HUES6 (cell line): ENCODE measurements at regions not wholly inside any gene's neighbourhood (a gene's known extent, or its start where the extent isn't known, plus 50 kb on each side); places are given as distances from the start of the nearest gene placed in this dataset.

ENCODE experiments used
- H3K27ac ChIP-seq: 2 replicates; pipeline ENCODE4 v1.7.0; 2013; ENCODE audit warnings: low read depth, mild to moderate bottlenecking, low read length, inconsistent platforms
- H3K27me3 ChIP-seq: 2 replicates; pipeline ENCODE4 v1.6.1; 2013; ENCODE audit warnings: low read length; ENCODE audit not compliant: control insufficient read depth, insufficient read depth
- H3K36me3 ChIP-seq: 2 replicates; pipeline ENCODE4 v1.6.1; 2013; ENCODE audit warnings: low read length; ENCODE audit not compliant: control insufficient read depth, insufficient read depth
- H3K4me1 ChIP-seq: 2 replicates; pipeline ENCODE4 v1.6.1; 2013; ENCODE audit warnings: low read length; ENCODE audit not compliant: control insufficient read depth, insufficient read depth
- H3K4me3 ChIP-seq: 2 replicates; pipeline ENCODE4 v1.5.1; 2013; ENCODE audit warnings: low read depth, low read length
- H3K9ac ChIP-seq: one replicate; pipeline ENCODE4 v1.6.1; 2013; ENCODE audit warnings: mild to moderate bottlenecking, low read length
- H3K9me3 ChIP-seq: 2 replicates; pipeline ENCODE4 v1.6.1; 2013; ENCODE audit warnings: low read depth, low read length; ENCODE audit not compliant: control insufficient read depth, insufficient read depth

DNA sequence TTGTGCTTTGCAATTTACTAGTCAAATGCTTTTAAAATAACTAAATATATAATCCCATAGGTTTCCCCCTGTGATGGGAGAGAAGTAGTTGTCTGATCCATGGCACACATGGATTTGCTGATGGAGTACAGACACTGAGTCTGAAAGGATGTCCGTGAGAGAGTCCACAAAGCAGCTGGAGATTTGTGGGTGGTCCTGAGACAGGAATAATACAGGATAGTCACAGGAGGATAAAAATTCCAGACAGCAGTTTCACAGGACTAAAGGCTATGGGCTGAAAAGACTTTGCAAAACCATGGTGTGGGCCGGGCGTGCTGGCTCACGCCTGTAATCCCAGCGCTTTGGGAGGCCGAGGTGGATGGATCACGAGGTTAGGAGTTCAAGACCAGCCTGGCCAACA is 58.7 kb upstream of the ZFR start:
- Histone ChIP-seq H3K4me1 (peaks cover 46% of the 10 kb centered on the region), H3K36me3 (no peaks in the 10 kb centered on the region), H3K27me3 (peaks cover 66% of the 10 kb centered on the region)

DNA sequence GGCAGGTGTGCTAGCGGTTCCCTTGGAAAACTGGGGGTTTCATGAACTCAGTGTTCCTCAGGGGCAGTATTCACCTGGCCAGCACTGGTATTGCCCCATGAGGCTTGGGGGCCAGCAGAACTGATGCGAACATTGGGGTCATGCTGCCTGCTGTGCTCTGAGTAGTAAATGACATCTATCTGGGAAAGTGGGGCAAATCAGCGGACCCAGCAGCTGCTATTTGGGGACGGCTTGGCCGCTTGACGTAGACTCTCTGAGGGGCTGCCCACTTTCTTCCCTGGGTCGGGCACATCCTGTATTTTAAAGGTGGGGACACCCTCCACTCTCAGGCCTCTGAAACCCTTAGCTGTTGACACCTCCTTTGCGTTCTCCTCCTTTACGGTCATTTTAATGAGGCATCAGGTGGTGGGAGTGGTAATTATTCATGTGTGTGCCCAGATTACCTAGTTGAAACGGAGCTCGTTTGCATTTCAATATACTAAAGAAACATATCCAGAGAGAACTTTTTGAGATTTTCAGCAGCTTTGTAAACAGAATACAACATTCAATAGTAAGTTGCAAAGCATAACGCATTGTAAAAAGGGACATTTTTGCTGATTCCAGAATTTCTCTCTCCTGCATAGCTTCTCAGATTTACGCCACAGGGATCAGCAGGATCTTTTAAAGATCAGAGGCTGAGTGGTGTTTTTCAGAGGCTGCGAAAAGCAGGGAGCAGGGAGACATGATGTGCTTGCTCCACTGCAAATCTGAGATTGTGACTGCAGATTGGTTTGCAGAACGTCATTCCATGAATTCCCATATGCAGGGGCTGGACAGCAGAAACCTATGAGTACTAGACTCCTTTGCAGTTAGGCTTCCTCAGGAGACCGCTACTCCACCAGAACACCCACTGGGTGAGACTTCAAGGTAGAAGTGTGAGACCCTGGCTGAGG is 56.8 kb upstream of the ZFR start:
- Histone ChIP-seq H3K9me3 (no peaks in the 10 kb centered on the region), H3K4me3 (peak overlapping the region; percentile 39), H3K4me1 (peaks cover 34% of the 10 kb centered on the region), H3K36me3 (no peaks in the 10 kb centered on the region), H3K27ac (no peak overlapping the region), H3K9ac (no peak overlapping the region), H3K27me3 (peaks cover 69% of the 10 kb centered on the region)

More for the DNA sequence above, 58.7 kb upstream of the ZFR start:
- no peak overlapping the region for H3K27ac ChIP-seq
- no peak overlapping the region for H3K4me3 ChIP-seq
- no peak overlapping the region for H3K9ac ChIP-seq
- H3K9me3 ChIP-seq = no peaks in the 10 kb centered on the region

DNA sequence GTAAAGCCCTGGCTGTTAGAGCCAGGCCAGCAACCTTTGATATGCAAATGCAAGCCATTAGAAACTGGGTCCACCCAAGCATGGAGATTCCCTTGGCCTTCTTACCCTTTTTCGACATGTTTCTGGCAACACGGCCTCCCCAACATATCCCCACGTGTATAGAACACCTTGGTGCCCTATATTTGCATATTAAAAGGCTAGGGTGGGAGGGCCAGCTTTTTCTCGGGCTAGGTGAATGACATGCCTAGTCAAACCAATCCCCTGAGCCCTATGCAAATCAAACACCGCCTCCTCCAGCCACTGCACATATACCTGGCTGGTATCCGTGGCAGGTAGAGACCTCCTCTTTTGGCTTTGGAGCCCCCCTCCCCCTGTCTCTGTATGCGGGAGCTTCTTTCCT is 55.6 kb upstream of the ZFR start:
- no peaks in the 10 kb centered on the region for H3K9me3 ChIP-seq
- peak overlapping the region; percentile 39 for H3K4me3 ChIP-seq
- no peak overlapping the region for H3K9ac ChIP-seq
- H3K36me3 ChIP-seq = no peaks in the 10 kb centered on the region
- H3K4me1 ChIP-seq = peaks cover 24% of the 10 kb centered on the region
- no peak overlapping the region for H3K27ac ChIP-seq
- peaks cover 61% of the 10 kb centered on the region for H3K27me3 ChIP-seq

DNA sequence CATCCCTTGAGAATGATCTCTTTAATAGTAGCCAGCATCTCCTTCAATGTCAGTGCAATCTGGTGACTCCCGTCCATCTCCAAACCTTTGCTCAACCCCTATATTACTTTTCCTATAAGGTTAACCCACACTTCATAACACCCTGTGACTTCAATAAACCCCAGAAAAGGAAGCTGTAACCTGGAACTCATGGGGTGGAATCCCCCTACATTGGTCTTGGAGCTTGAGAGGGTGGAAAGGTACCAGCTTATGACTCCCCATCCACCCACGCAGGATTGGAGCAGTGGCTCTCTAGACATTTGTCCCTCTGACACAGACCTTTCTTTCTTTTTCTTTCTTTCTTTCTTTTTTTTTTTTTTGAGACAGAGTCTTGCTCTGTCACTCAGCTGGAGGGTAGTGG is 54.7 kb upstream of the ZFR start:
- Histone ChIP-seq H3K27ac (no peak overlapping the region), H3K27me3 (peaks cover 53% of the 10 kb centered on the region)

DNA sequence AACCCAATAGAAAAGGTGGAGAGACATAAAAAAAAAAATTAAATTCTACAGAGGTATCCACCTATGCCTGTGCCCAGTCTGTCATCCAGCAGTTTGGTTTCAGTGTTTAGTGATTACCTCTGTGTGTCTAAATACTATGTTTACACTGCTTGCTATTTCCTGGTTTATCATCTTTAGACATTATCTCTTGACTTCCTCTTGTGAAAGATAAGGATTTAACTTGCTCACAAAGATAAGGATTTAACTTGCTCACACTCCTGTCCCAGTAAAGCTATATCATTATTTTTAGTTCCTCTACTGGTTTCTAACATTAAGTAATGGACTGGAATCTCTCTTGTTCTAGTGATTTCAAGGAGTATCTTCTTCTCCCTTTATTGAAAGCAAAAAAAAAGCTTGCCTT is 53.9 kb upstream of the ZFR start:
- H3K36me3 ChIP-seq = no peaks in the 10 kb centered on the region
- H3K9ac ChIP-seq = no peak overlapping the region
- no peak overlapping the region for H3K4me3 ChIP-seq
- no peak overlapping the region for H3K27ac ChIP-seq
- H3K4me1 ChIP-seq = peaks cover 18% of the 10 kb centered on the region
- H3K27me3 ChIP-seq = peaks cover 52% of the 10 kb centered on the region
- H3K9me3 ChIP-seq = no peaks in the 10 kb centered on the region

More for the DNA sequence above, 54.7 kb upstream of the ZFR start:
- Histone ChIP-seq H3K9me3 (no peaks in the 10 kb centered on the region), H3K4me3 (no peak overlapping the region), H3K36me3 (no peaks in the 10 kb centered on the region), H3K4me1 (peaks cover 18% of the 10 kb centered on the region), H3K9ac (no peak overlapping the region)

DNA sequence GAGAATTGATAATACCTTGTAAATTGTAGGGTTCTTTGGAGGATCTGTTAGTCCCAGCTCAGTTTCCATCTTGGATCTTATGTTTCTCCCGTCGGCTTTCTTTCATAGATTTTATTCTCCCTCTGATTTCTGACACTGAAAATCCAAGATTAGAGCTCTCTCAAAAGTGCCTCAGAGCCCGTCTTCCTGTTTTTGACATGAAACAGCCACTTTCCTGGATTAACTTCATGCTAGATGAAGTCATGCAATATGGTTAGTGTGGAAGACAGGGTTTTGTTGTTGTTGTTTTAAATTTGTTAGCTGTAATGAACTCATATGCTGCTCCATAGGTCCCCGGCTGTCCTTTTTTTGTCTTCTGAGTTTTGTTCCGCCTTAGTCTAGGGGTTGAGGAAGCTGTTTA is 51.6 kb upstream of the ZFR start:
- Histone ChIP-seq H3K4me3 (no peak overlapping the region), H3K27ac (no peak overlapping the region), H3K27me3 (peaks cover 29% of the 10 kb centered on the region), H3K36me3 (no peaks in the 10 kb centered on the region), H3K9me3 (no peaks in the 10 kb centered on the region), H3K9ac (no peak overlapping the region), H3K4me1 (peaks cover 9% of the 10 kb centered on the region)

DNA sequence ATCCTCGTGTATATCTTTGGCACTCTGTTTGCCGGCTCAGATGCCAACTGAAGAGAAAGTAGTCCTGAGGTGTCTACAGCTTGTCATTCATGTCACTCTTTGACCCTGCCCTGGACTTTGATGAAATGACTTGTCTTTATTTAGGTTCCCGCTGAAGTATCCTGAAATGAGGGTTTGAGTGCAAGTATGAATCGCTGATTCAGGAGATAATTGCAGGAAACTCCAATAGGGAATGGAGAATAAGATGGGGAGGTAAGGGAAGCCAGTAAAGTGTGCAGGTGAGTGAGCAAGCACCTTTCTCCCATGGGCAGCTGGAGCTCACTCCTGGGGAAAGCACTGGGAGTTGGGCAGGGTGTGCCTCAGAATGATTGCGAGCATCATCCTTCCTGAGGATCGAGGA is 50.3 kb upstream of the ZFR start:
- H3K27me3 ChIP-seq = peaks cover 20% of the 10 kb centered on the region
- H3K9ac ChIP-seq = no peak overlapping the region
- no peak overlapping the region for H3K4me3 ChIP-seq
- H3K27ac ChIP-seq = no peak overlapping the region
- no peaks in the 10 kb centered on the region for H3K36me3 ChIP-seq
- no peaks in the 10 kb centered on the region for H3K9me3 ChIP-seq
- H3K4me1 ChIP-seq = peaks cover 5% of the 10 kb centered on the region
